DMS53 treated with DMSO at 0.1 percent for 48 hours (cell line): ENCODE measurements at regions not wholly inside any gene's neighbourhood (a gene's known extent, or its start where the extent isn't known, plus 50 kb on each side); places are given as distances from the start of the nearest gene placed in this dataset.
"Not testable (repeated sequence)": the region's sequence is repeated elsewhere in the genome, so short reads cannot be mapped to it uniquely, and the experiment has no call there.

Experiments
- DNase-seq: peaks from one replicate; lab custom pipeline; 2025; ENCODE audit not compliant: unreplicated experiment; lab: John Stamatoyannopoulos, UW

- no peak for DNase-seq
Observed at GRCh38 chr18:61628085-61628484, 264.7 kb downstream of the RNF152 start.

- DNase-seq, result not testable (repeated sequence)
Observed at GRCh38 chr18:61624631-61625030, 268.2 kb downstream of the RNF152 start.

GRCh38 chr18:61619783-61620182, 273.0 kb downstream of the RNF152 start:
- DNase-seq, result no peak

- DNase-seq, result no peak
Observed at GRCh38 chr18:61618816-61619215, 274.0 kb downstream of the RNF152 start.

- DNase-seq, result no peak
Observed at GRCh38 chr18:61616111-61616610, 276.6 kb downstream of the RNF152 start.

GRCh38 chr18:61612517-61612916, 279.3 kb downstream of the CDH20 start:
- DNase-seq, result no peak

GRCh38 chr18:61609131-61609530, 275.9 kb downstream of the CDH20 start:
- no peak for DNase-seq

GRCh38 chr18:61608316-61608715, 275.1 kb downstream of the CDH20 start:
- no peak for DNase-seq

- no peak for DNase-seq
Observed at GRCh38 chr18:61607867-61608266, 274.6 kb downstream of the CDH20 start.

- no peak for DNase-seq
Observed at GRCh38 chr18:61606759-61607158, 273.5 kb downstream of the CDH20 start.

GRCh38 chr18:61606068-61606660, 272.9 kb downstream of the CDH20 start:
- no peak for DNase-seq

- DNase-seq, result no peak
Observed at GRCh38 chr18:61605376-61606067, 272.3 kb downstream of the CDH20 start.
